ENCODE measurements at regions not wholly inside any gene's neighbourhood (a gene's known extent, or its start where the extent isn't known, plus 50 kb on each side); places are given as distances from the start of the nearest gene placed in this dataset.

DNA sequence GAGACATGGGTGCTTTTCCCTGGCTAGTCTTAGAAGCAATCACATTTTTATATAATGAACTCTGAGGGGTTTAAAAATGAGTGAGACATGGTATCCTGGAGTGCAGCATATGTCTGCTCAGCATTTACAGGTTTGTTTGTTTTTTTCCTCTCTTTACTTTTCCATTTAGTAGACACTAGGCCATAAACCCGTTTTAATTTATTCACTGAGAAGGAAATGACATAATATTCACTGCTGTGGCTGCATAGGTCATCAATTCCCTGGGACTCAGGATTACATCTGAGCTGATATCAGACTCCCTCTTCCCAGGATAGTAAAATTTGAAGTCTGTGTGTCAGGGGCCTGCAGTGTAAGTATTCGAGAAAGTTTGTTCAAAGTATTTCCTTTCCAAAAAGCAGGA, 178.9 kb upstream of the SPRY1 start:
- TF ChIP-seq POLR2AphosphoS5 (IDR thresholded peaks at IDR 0.05): no peak
- TF ChIP-seq, protein P1, sequence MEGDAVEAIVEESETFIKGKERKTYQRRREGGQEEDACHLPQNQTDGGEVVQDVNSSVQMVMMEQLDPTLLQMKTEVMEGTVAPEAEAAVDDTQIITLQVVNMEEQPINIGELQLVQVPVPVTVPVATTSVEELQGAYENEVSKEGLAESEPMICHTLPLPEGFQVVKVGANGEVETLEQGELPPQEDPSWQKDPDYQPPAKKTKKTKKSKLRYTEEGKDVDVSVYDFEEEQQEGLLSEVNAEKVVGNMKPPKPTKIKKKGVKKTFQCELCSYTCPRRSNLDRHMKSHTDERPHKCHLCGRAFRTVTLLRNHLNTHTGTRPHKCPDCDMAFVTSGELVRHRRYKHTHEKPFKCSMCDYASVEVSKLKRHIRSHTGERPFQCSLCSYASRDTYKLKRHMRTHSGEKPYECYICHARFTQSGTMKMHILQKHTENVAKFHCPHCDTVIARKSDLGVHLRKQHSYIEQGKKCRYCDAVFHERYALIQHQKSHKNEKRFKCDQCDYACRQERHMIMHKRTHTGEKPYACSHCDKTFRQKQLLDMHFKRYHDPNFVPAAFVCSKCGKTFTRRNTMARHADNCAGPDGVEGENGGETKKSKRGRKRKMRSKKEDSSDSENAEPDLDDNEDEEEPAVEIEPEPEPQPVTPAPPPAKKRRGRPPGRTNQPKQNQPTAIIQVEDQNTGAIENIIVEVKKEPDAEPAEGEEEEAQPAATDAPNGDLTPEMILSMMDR (IDR thresholded peaks at IDR 0.05; ENCODE audit: poor library complexity, severe bottlenecking): no peak
- TF ChIP-seq, protein P2, sequence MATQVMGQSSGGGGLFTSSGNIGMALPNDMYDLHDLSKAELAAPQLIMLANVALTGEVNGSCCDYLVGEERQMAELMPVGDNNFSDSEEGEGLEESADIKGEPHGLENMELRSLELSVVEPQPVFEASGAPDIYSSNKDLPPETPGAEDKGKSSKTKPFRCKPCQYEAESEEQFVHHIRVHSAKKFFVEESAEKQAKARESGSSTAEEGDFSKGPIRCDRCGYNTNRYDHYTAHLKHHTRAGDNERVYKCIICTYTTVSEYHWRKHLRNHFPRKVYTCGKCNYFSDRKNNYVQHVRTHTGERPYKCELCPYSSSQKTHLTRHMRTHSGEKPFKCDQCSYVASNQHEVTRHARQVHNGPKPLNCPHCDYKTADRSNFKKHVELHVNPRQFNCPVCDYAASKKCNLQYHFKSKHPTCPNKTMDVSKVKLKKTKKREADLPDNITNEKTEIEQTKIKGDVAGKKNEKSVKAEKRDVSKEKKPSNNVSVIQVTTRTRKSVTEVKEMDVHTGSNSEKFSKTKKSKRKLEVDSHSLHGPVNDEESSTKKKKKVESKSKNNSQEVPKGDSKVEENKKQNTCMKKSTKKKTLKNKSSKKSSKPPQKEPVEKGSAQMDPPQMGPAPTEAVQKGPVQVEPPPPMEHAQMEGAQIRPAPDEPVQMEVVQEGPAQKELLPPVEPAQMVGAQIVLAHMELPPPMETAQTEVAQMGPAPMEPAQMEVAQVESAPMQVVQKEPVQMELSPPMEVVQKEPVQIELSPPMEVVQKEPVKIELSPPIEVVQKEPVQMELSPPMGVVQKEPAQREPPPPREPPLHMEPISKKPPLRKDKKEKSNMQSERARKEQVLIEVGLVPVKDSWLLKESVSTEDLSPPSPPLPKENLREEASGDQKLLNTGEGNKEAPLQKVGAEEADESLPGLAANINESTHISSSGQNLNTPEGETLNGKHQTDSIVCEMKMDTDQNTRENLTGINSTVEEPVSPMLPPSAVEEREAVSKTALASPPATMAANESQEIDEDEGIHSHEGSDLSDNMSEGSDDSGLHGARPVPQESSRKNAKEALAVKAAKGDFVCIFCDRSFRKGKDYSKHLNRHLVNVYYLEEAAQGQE (IDR thresholded peaks at IDR 0.05; ENCODE audit: borderline replicate concordance): no peak
- no peak for TF ChIP-seq EZH2 (IDR thresholded peaks at IDR 0.05; ENCODE audit: borderline replicate concordance, insufficient read depth, low read length, poor library complexity, severe bottlenecking)
- TF ChIP-seq RAD21 (conservative IDR thresholded peaks at IDR 0.05): no peak
